AG10803 (cell line): ENCODE measurements at regions not wholly inside any gene's neighbourhood (a gene's known extent, or its start where the extent isn't known, plus 50 kb on each side); places are given as distances from the start of the nearest gene placed in this dataset.

Experiments used
- DNase-seq: peaks from one replicate; pipeline ENCODE4 v3.0.0; 2010; ENCODE audit warnings: low read depth
- H3K4me3 ChIP-seq: 2 replicates; pipeline ENCODE4 v1.5.1; 2011; ENCODE audit warnings: mild to moderate bottlenecking, low read length, control low read depth
- CTCF ChIP-seq: conservative IDR thresholded peaks from 2 replicates; pipeline ENCODE4 v1.5.1; 2011; ENCODE audit warnings: mild to moderate bottlenecking, low read length, control low read depth, inconsistent platforms

GRCh38 chrX:39298821-39299220 is 497.6 kb downstream of the MID1IP1 start:
- DNase-seq = no peak
- no peak for TF ChIP-seq CTCF

GRCh38 chrX:39299615-39300014 is 498.4 kb downstream of the MID1IP1 start:
- no peak overlapping the region for H3K4me3 ChIP-seq
- no peak for TF ChIP-seq CTCF
- DNase-seq = no peak

More at GRCh38 chrX:39298821-39299220, 497.6 kb downstream of the MID1IP1 start:
- no peak overlapping the region for H3K4me3 ChIP-seq

DNA sequence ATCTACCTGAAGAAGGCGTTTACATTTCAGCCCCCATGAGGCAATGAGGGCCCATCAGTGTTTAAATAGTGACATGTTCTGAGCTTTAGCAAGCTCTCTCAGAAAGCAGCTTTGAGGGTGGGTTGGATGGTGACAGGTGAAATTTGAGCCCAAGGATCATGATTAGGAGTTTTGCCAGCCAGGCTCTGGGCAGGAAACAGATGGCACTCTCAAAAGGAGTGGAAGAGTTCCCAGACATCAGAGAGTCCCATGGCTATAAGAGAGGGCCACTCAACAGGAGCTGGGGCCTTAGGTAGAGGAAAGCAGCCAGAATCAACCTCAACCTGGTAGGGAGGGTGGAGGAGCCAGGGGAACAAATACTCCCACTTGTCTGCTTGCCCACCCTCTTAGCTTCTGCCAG is 499.8 kb downstream of the MID1IP1 start:
- DNase-seq = no peak
- no peak for TF ChIP-seq CTCF
- H3K4me3 ChIP-seq = no peak overlapping the region

DNA sequence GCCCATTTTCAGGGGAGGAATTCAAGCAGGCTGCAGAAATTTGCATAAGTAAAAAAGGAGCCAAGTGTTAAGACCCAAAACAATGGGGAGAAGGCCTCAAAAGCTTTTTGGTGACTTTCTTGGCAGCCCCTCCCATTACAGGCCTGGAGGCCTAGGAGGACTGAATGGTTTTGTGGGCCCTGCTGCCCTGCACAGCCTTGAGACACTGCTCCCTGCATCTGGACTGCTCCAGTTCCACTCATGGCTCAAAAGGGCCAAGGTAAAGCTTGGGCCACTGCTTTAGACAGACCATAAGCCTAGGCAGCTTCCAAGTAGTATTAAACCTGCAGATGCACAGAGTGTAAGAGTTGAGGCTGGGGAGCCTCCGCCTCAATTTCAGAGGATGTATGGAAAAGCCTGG is 501.6 kb downstream of the MID1IP1 start:
- no peak for TF ChIP-seq CTCF
- H3K4me3 ChIP-seq = no peak overlapping the region
- no peak for DNase-seq

DNA sequence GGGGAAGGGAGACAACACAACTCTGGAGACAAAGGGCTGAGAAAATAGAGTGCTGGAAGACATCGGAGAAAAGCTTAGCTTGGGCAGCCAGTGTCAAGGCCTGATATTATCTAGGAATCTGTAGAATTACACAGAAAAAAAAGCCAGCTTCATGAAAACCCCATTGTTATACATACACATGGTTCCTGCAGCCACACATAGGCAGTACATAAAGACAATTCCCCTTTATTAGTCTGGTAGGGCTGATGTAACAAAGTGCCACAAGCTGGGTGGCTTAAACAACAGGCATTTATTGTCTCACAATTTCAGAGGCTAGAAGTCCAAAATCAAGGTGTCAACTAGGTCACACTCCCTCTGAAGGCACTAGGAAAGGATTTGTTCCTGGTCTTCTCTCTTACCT is 503.5 kb downstream of the MID1IP1 start:
- no peak for TF ChIP-seq CTCF
- DNase-seq = no peak
- no peak overlapping the region for H3K4me3 ChIP-seq

- no peak for TF ChIP-seq CTCF
- no peak for DNase-seq
These were observed 506.2 kb downstream of the MID1IP1 start for GRCh38 chrX:39307488-39307887.

DNA sequence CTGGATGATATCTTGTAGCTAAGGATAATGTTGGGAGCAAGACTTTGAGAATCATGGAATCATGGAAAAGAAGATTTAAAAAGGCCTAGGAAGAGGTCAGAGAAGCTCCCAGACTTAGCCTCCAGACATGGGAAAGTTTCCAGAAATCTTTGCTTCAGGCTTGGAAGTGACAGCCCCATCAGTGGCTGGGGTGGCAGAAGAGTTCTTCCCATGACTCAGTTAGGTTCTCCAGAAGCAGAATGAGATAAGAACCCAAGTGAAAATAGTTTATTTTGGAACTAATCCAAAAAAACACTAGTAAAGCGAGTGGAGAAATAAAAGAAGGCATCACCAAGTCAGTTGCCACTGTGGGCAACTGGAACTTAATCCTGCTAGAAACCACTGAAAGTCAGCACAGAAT is 506.9 kb downstream of the MID1IP1 start:
- no peak for TF ChIP-seq CTCF
- no peak for DNase-seq
- no peak overlapping the region for H3K4me3 ChIP-seq

More at GRCh38 chrX:39307488-39307887, 506.2 kb downstream of the MID1IP1 start:
- no peak overlapping the region for H3K4me3 ChIP-seq
